ENCODE measurements at regions not wholly inside any gene's neighbourhood (a gene's known extent, or its start where the extent isn't known, plus 50 kb on each side); places are given as distances from the start of the nearest gene placed in this dataset.
"Not testable (repeated sequence)": the region's sequence is repeated elsewhere in the genome, so short reads cannot be mapped to it uniquely, and the experiment has no call there.

GRCh38 chr13:48843630-48844380, 131.9 kb upstream of the FNDC3A start:
- DNase-seq (ENCODE audit: low read depth, low spot score) = no peak

- no peak for DNase-seq (ENCODE audit: low read depth, low spot score)
Measured at GRCh38 chr13:48844676-48845075, 131.0 kb upstream of the FNDC3A start.

- no peak for DNase-seq (ENCODE audit: low read depth, low spot score)
Measured at GRCh38 chr13:48849515-48849914, 126.2 kb upstream of the FNDC3A start.

GRCh38 chr13:48851707-48852106, 124.0 kb upstream of the FNDC3A start:
- DNase-seq (ENCODE audit: low read depth, low spot score) = no peak

GRCh38 chr13:48852911-48853727, 122.6 kb upstream of the FNDC3A start:
- DNase-seq (ENCODE audit: low read depth, low spot score) = no peak

- no peak for DNase-seq (ENCODE audit: low read depth, low spot score)
Measured at GRCh38 chr13:48853728-48854102, 122.0 kb upstream of the FNDC3A start.

GRCh38 chr13:48857576-48857975, 118.1 kb upstream of the FNDC3A start:
- DNase-seq (ENCODE audit: low read depth, low spot score) = no peak

- DNase-seq (ENCODE audit: low read depth, low spot score) = no peak
Measured at GRCh38 chr13:48858122-48858902, 117.4 kb upstream of the FNDC3A start.

GRCh38 chr13:48859272-48860105, 116.2 kb upstream of the FNDC3A start:
- DNase-seq (ENCODE audit: low read depth, low spot score) = no peak

- no peak for DNase-seq (ENCODE audit: low read depth, low spot score)
Measured at GRCh38 chr13:48860364-48860763, 115.3 kb upstream of the FNDC3A start.

GRCh38 chr13:48862572-48862971, 113.1 kb upstream of the FNDC3A start:
- DNase-seq (ENCODE audit: low read depth, low spot score) = no peak

- no peak for DNase-seq (ENCODE audit: low read depth, low spot score)
Measured at GRCh38 chr13:48864100-48864499, 111.6 kb upstream of the FNDC3A start.

- no peak for DNase-seq (ENCODE audit: low read depth, low spot score)
Measured at GRCh38 chr13:48866249-48866648, 109.5 kb upstream of the FNDC3A start.

- no peak for DNase-seq (ENCODE audit: low read depth, low spot score)
Measured at GRCh38 chr13:48873081-48873480, 102.6 kb upstream of the FNDC3A start.

- peak; percentile 60 for DNase-seq (ENCODE audit: low read depth, low spot score)
Measured at GRCh38 chr13:48873587-48873986, 102.1 kb upstream of the FNDC3A start.

- DNase-seq (ENCODE audit: low read depth, low spot score) = no peak
Measured at GRCh38 chr13:48874165-48874564, 101.5 kb upstream of the FNDC3A start.

- DNase-seq (ENCODE audit: low read depth, low spot score) = no peak
Measured at GRCh38 chr13:48875047-48875446, 100.7 kb upstream of the FNDC3A start.

- DNase-seq (ENCODE audit: low read depth, low spot score) = peak; percentile 64
Measured at GRCh38 chr13:48876289-48876688, 99.4 kb upstream of the FNDC3A start.

- no peak for DNase-seq (ENCODE audit: low read depth, low spot score)
Measured at GRCh38 chr13:48879432-48879831, 96.3 kb upstream of the FNDC3A start.

GRCh38 chr13:48879854-48880253, 95.9 kb upstream of the FNDC3A start:
- DNase-seq (ENCODE audit: low read depth, low spot score) = no peak

- not testable (repeated sequence) for DNase-seq (ENCODE audit: low read depth, low spot score)
Measured at GRCh38 chr13:48883786-48884185, 91.9 kb upstream of the FNDC3A start.

Measured in iPS DF 19.7 (cell line).